Neural cell (in vitro differentiated cells): ENCODE measurements at regions not wholly inside any gene's neighbourhood (a gene's known extent, or its start where the extent isn't known, plus 50 kb on each side); places are given as distances from the start of the nearest gene placed in this dataset.

Source experiments
- CTCF ChIP-seq: fragments of 450-650 bp; IDR thresholded peaks from 2 replicates; pipeline ENCODE4 v1.5.1; 2014; ENCODE audit warnings: antibody characterized with exemption, mild to moderate bottlenecking, moderate library complexity; ENCODE audit not compliant: poor library complexity, severe bottlenecking
- RAD21 ChIP-seq: fragments of 450-650 bp; conservative IDR thresholded peaks from 2 replicates; pipeline ENCODE4 v1.6.1; 2014; ENCODE audit warnings: antibody characterized with exemption, mild to moderate bottlenecking, moderate library complexity
- REST ChIP-seq: IDR thresholded peaks from 2 replicates; pipeline ENCODE4 v1.6.1; 2012; ENCODE audit warnings: borderline replicate concordance
- SMC3 ChIP-seq: fragments of 450-650 bp; conservative IDR thresholded peaks from 2 replicates; pipeline ENCODE4 v1.6.1; 2014; ENCODE audit warnings: antibody characterized with exemption, mild to moderate bottlenecking, moderate library complexity; ENCODE audit not compliant: poor library complexity
- TAF1 ChIP-seq: IDR thresholded peaks from 2 replicates; pipeline ENCODE4 v1.6.1; 2012; ENCODE audit warnings: low read depth

DNA sequence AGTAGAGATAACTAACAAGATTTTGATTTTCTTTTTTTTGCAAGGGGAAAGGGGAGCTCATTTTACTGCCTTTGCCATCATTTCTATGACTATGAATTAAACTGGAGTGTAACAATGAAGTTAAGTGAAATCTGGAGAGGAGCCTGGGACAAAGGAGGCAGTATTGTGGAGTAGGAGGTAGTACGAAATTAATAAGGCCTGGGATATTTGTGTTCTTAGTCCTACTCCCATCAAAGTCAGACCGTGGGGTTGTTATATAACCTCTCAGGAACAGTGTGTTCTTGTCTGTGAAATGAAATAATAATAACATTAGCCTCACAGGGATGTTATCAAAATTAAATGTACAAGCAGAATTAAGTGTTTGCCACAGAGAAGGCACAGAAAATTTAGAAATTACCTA, 204.3 kb upstream of the EMCN start:
- no peak for TF ChIP-seq CTCF
- no peak for TF ChIP-seq TAF1
- TF ChIP-seq SMC3 = no peak
- no peak for TF ChIP-seq RAD21
- TF ChIP-seq REST = no peak
